ENCODE measurements at regions not wholly inside any gene's neighbourhood (a gene's known extent, or its start where the extent isn't known, plus 50 kb on each side); places are given as distances from the start of the nearest gene placed in this dataset.

DNA sequence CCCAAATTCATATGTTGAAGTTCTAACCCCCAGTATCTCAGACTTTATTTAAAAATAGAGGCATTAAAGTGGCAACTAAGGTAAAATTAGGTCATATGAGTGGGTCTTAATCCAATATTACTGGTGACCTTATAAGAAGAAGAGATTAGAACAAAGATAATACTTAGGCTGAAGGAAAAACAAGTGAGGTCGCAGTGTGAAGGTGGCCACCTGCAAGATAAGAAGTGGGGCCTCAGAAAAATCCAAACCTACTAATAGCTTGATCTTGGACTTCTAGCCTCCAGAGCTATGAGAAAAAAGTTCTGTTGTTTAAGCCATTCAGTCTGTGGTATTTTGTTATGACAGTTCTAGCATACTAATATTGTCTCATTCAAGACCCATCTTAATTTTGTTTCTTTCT, 159.9 kb upstream of the PEX5L start (continued):
- TF ChIP-seq, protein P1, sequence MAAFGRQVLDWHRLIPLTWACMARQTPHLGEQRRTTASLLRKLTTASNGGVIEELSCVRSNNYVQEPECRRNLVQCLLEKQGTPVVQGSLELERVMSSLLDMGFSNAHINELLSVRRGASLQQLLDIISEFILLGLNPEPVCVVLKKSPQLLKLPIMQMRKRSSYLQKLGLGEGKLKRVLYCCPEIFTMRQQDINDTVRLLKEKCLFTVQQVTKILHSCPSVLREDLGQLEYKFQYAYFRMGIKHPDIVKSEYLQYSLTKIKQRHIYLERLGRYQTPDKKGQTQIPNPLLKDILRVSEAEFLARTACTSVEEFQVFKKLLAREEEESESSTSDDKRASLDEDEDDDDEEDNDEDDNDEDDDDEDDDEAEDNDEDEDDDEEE (CRISPR knock-in tag; IDR thresholded peaks at IDR 0.05), result no peak
- no peak for TF ChIP-seq RAD51 (IDR thresholded peaks at IDR 0.05; ENCODE audit: borderline replicate concordance)
- TF ChIP-seq STAT5B (CRISPR knock-in tag; IDR thresholded peaks at IDR 0.05), result no peak
- TF ChIP-seq, protein P2, sequence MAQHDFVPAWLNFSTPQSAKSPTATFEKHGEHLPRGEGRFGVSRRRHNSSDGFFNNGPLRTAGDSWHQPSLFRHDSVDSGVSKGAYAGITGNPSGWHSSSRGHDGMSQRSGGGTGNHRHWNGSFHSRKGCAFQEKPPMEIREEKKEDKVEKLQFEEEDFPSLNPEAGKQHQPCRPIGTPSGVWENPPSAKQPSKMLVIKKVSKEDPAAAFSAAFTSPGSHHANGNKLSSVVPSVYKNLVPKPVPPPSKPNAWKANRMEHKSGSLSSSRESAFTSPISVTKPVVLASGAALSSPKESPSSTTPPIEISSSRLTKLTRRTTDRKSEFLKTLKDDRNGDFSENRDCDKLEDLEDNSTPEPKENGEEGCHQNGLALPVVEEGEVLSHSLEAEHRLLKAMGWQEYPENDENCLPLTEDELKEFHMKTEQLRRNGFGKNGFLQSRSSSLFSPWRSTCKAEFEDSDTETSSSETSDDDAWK (CRISPR knock-in tag; IDR thresholded peaks at IDR 0.05), result no peak
- TF ChIP-seq NAIF1 (CRISPR knock-in tag; IDR thresholded peaks at IDR 0.05; ENCODE audit: borderline replicate concordance), result no peak
- no peak for TF ChIP-seq ZNF564 (CRISPR knock-in tag; IDR thresholded peaks at IDR 0.05)
- no peak for TF ChIP-seq TBX3 (IDR thresholded peaks at IDR 0.05; ENCODE audit: borderline replicate concordance)
- no peak for TF ChIP-seq DNMT1 (CRISPR knock-in tag; IDR thresholded peaks at IDR 0.05)

DNA sequence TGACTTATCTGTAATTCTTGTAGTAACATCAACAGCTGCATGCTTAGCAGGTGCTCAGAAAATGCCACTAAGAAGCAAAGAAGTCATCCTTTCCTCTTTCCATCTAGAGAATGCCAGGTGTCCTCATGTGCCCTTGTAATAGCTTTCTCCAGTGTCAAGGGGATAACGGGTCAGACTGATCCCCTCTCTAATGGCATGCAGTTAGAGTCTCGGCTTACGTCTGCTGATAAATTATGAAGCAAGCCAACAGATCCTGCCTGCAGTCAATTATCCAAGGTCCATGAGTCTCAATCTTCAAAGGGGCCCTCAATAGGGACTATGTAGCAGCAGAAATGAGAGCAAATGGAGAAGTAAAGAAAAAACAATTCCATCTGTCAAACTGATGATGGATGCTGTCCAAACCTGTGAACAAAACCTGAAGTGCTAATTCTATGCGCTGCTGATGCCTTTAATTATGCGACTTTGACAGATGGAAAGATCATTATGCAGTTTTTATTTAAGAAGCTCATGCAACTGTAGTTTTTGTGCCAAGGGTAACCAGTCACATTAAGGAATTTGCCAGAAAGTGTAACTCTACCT, 162.8 kb upstream of the PEX5L start:
- no peak for DNase-seq (ENCODE audit: low spot score)
- BruUV-seq (replicated peaks), result no TSS peak
- intact Hi-C loops (cut with micrococcal nuclease; ENCODE audit: unreplicated experiment), result no loop called here
- CTCF ChIA-PET (ENCODE audit: low intra/inter-chr PET ratio, low total read pairs), result no interaction called here
- no peak for FAIRE-seq
- Histone ChIP-seq H3K36me3 (replicated peaks in 1 of 2; ENCODE audit: control insufficient read depth in 1 of 2, insufficient read depth in 2 of 2, low read length in 2 of 2) (no peaks in the 10 kb centered on the region), H3K79me2 (ENCODE audit: insufficient read depth, low read length) (no peaks in the 10 kb centered on the region), H3K4me3 (replicated peaks in 1 of 3; ENCODE audit: insufficient read depth in 1 of 3, low read depth in 2 of 3, low read length in 3 of 3) (no peak overlapping the region), H4K20me1 (ENCODE audit: insufficient read depth, low read length) (no peaks in the 10 kb centered on the region), H3K4me2 (ENCODE audit: low read depth, low read length) (no peak overlapping the region), H2AFZ (ENCODE audit: low read length) (no peak overlapping the region), H3K9me3 (ENCODE audit: low read length) (no peaks in the 10 kb centered on the region), H3K9ac (ENCODE audit: insufficient read depth, low read depth, low read length) (no peak overlapping the region), H3K4me1 (ENCODE audit: insufficient read depth, low read length) (no peaks in the 10 kb centered on the region), H3K27me3 (ENCODE audit: control insufficient read depth in 1 of 2, insufficient read depth in 2 of 2, low read length in 2 of 2) (no peaks in the 10 kb centered on the region), H3K27ac (ENCODE audit: extremely low read length, insufficient read depth, low read length) (no peak overlapping the region)
- in situ Hi-C loops (cut with HindIII; ENCODE audit: extremely low pct_ligation_motif_present, low pct_unique_long_range_greater_than_20kb), result no loop called here
- WGBS (ENCODE audit: low lambda C conversion rate), result 1% methylated on average over 5 of the region's 5 CpGs
- POLR2A ChIA-PET, result no interaction called here
- no peak for ATAC-seq
- no peak for TF ChIP-seq ZNF468 (CRISPR knock-in tag; IDR thresholded peaks at IDR 0.05)
- TF ChIP-seq ZNF782 (CRISPR knock-in tag; IDR thresholded peaks at IDR 0.05; ENCODE audit: borderline replicate concordance), result no peak
- TF ChIP-seq ISL2 (CRISPR knock-in tag; IDR thresholded peaks at IDR 0.05), result no peak
- TF ChIP-seq, protein P3, sequence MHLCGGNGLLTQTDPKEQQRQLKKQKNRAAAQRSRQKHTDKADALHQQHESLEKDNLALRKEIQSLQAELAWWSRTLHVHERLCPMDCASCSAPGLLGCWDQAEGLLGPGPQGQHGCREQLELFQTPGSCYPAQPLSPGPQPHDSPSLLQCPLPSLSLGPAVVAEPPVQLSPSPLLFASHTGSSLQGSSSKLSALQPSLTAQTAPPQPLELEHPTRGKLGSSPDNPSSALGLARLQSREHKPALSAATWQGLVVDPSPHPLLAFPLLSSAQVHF (CRISPR knock-in tag; IDR thresholded peaks at IDR 0.05), result no peak
- no peak for TF ChIP-seq ZNF577 (CRISPR knock-in tag; IDR thresholded peaks at IDR 0.05; ENCODE audit: borderline replicate concordance, low read depth)
- no peak for TF ChIP-seq ZBTB20 (CRISPR knock-in tag; IDR thresholded peaks at IDR 0.05; ENCODE audit: borderline replicate concordance, low read depth)
- TF ChIP-seq TOE1 (CRISPR knock-in tag; IDR thresholded peaks at IDR 0.05), result no peak
- no peak for TF ChIP-seq MEF2D (CRISPR knock-in tag; IDR thresholded peaks at IDR 0.05)
- TF ChIP-seq ERF (CRISPR knock-in tag; IDR thresholded peaks at IDR 0.05), result no peak
- no peak for TF ChIP-seq GPN1 (CRISPR knock-in tag; IDR thresholded peaks at IDR 0.05; ENCODE audit: borderline replicate concordance)
- TF ChIP-seq, protein P4, sequence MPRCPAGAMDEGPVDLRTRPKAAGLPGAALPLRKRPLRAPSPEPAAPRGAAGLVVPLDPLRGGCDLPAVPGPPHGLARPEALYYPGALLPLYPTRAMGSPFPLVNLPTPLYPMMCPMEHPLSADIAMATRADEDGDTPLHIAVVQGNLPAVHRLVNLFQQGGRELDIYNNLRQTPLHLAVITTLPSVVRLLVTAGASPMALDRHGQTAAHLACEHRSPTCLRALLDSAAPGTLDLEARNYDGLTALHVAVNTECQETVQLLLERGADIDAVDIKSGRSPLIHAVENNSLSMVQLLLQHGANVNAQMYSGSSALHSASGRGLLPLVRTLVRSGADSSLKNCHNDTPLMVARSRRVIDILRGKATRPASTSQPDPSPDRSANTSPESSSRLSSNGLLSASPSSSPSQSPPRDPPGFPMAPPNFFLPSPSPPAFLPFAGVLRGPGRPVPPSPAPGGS (CRISPR knock-in tag; IDR thresholded peaks at IDR 0.05), result no peak
- TF ChIP-seq SALL1 (CRISPR knock-in tag; IDR thresholded peaks at IDR 0.05), result no peak
- TF ChIP-seq SRSF9 (IDR thresholded peaks at IDR 0.05; ENCODE audit: borderline replicate concordance, insufficient read depth, low read depth, low read length, poor library complexity, severe bottlenecking), result no peak
- TF ChIP-seq POLR2AphosphoS2 (IDR thresholded peaks at IDR 0.05; ENCODE audit: low read depth, low read length), result no peak
